GM19351 (cell line): ENCODE measurements at regions not wholly inside any gene's neighbourhood (a gene's known extent, or its start where the extent isn't known, plus 50 kb on each side); places are given as distances from the start of the nearest gene placed in this dataset.
A peak's percentile ranks its signal among the peaks of the same experiment; 100 is the strongest.

Experiments
- ATAC-seq: cut with Tn5 transposase; IDR thresholded peaks from one replicate; pipeline ENCODE4 v1.9.1; 2021; ENCODE audit warnings: mild to moderate bottlenecking, moderate library complexity; ENCODE audit not compliant: unreplicated experiment

GRCh38 chr2:60603533-60604190 is 50.2 kb upstream of the BCL11A start:
- no peak for ATAC-seq

DNA sequence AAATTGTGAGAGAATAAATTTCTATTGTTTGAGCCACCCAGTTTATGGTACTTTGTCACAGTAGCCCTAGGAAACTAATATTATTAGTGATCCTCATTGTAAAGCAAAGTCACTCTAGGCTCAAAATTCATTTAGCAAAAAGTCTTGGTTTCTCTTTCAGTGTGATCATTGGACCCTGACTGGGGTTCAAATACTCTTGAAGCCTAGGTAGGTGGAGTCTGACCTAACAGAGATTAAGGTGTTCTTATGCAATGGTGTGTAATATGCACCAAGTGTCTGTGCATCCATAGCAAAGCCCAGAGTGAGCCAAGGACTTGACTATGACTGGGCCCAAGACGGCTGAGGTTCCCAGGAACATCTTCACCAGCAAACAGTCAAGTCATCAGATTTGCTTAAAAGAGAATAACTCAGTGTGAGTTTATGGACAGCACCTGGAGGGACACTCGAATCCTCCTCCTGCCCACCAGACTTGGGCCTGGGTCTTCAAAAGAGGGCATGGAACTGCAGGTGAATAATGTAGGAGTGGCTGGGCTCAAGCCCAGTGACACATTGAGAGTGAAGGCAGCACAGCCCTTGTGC is 51.1 kb upstream of the BCL11A start:
- no peak for ATAC-seq

DNA sequence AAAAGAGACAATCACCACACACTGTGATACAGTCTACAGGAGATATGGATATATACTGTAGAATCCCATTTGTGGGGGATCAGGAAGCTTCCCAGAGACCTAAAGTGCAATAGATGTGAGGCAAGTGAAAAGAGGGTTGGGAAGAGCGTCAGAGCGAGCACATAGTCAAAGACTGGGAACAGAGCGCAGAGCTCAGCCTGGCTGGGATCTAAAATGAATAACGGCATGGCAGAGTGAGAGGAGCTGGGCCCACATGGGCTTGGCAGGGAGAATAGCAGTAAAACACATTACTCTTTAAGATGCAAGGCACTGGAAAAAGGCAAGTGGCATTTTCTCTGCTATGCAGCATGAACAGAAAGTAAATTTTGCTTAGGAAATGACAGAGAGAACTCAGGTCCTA is 52.4 kb upstream of the BCL11A start:
- no peak for ATAC-seq

- no peak for ATAC-seq
These were observed 55.2 kb upstream of the BCL11A start for GRCh38 chr2:60608679-60609078.

GRCh38 chr2:60612033-60612432 is 58.6 kb upstream of the BCL11A start:
- no peak for ATAC-seq

DNA sequence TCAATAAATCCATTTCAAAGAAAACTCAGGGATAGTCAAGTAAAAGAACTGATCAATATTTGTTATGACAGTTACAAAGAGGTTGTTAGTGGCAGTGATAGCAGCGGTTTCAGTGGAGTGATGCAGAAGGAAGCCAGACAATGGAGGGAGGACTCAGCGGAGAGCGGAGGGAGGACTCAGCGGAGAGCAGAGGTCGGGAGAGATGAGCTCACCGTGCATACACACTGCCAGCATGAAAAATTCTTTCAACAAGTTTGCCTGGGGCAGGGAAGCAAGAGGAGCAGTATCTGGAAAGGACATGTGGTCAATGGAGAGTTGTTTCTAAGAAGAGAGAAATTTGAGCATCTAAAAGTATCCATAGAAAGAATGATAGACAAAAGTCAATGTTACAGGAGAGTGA is 60.9 kb upstream of the BCL11A start:
- ATAC-seq: no peak

DNA sequence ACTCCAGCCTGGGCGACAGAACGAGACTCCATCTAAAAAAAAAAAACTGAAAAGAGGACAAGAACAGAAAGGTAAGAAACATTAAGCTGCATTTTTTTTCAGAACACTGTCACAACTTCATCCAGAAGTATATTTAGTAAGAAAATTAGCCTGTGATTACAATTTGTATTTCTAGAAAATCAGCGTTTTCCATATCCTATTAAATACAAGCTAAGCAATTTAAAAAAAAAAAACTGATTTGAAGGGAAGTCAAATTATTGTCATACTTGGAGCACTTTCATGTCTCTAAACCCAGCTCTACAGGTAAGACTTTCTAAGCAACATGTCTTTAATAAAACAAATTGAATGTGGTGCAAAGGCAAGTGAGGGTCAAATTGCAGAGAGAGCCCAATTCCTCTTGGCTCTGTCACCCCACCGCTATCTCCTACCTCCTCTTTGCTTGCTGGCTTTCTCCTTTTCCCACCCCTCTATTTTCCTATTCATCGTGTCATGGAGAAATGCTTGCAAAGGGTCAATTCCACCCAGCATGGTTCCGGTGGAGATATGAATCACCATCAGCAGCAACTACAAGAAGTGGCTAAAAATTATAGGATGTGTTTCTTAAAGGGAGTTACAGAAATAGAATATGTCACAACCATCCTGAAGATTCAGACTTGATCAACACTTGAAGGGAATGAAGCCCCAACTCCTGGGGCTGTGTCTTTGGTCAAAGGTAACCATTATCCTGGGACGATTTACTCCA is 68.4 kb upstream of the BCL11A start:
- ATAC-seq: no peak

- no peak for ATAC-seq
These were observed 69.6 kb upstream of the BCL11A start for GRCh38 chr2:60623040-60623439.

DNA sequence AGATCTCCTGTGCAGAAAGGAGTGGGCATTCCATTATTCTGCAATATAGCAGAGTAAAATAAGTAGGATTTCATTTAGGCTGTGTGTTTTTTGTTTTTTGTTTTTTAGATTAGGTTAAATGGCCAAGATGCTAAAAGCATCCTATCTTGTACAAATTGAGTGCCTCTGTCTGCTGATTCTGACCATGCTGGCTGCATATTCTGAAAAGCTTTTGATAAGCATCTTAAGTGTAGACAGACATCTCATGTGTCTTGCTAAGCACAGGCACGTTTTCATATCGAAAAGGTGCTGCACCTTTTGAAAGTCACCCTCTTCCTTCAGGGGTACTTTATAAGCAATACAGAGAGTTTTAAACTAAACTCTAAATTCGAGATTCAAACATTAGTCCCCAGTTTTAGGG is 74.0 kb upstream of the BCL11A start:
- ATAC-seq: no peak

- ATAC-seq: no peak
These were observed 74.6 kb upstream of the BCL11A start for GRCh38 chr2:60628026-60628425.

- no peak for ATAC-seq
These were observed 75.3 kb upstream of the BCL11A start for GRCh38 chr2:60628615-60629304.

DNA sequence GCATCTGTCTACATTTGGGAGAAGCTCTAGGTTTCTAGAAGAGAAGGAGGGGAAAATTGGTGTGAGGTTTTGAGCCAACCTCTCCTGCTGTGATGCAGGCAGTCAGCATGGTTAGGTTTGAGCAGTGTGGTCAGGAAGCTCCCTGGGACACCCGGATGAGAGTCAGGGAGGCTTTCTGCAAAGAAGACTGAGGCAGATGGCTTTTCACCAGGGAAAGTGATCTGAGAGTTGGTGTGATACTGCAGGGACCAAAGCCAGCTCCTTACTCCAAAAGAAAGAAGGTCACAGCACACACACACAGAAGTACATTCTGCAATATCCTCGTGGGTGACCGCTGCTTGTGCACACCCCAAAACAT is 75.8 kb upstream of the BCL11A start:
- no peak for ATAC-seq

GRCh38 chr2:60629801-60630385 is 76.4 kb upstream of the BCL11A start:
- no peak for ATAC-seq

DNA sequence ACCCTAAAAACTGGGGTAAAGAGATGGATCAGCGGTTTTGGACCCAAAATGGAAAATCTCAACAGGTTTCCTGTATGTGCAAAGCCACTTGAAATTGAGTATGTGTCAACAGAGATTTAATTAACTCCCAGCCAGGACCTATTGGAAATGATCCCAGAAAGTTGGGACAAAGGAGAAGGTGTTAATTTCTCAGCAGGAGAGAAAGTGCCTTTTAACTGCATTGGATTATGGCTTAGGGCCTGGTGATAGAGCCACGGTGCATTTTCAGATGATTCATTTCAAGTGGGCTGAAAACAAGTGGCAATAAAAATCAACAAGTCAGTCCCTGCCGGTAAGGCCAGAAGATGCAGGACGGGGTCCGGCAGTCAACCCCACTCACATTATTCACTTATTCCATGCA is 80.2 kb upstream of the BCL11A start:
- ATAC-seq: no peak

GRCh38 chr2:60634438-60634837 is 81.0 kb upstream of the BCL11A start:
- ATAC-seq: no peak

- ATAC-seq: peak; percentile 62
These were observed 88.6 kb upstream of the BCL11A start for GRCh38 chr2:60641811-60642788.

GRCh38 chr2:60643747-60644146 is 90.3 kb upstream of the BCL11A start:
- no peak for ATAC-seq

- peak; percentile 33 for ATAC-seq
These were observed 91.5 kb upstream of the BCL11A start for GRCh38 chr2:60644951-60645350.

GRCh38 chr2:60648191-60648590 is 94.7 kb upstream of the BCL11A start:
- ATAC-seq: no peak

- no peak for ATAC-seq
These were observed 96.3 kb upstream of the BCL11A start for GRCh38 chr2:60649721-60650120.
